ENCODE measurements at regions not wholly inside any gene's neighbourhood (a gene's known extent, or its start where the extent isn't known, plus 50 kb on each side); places are given as distances from the start of the nearest gene placed in this dataset.

DNA sequence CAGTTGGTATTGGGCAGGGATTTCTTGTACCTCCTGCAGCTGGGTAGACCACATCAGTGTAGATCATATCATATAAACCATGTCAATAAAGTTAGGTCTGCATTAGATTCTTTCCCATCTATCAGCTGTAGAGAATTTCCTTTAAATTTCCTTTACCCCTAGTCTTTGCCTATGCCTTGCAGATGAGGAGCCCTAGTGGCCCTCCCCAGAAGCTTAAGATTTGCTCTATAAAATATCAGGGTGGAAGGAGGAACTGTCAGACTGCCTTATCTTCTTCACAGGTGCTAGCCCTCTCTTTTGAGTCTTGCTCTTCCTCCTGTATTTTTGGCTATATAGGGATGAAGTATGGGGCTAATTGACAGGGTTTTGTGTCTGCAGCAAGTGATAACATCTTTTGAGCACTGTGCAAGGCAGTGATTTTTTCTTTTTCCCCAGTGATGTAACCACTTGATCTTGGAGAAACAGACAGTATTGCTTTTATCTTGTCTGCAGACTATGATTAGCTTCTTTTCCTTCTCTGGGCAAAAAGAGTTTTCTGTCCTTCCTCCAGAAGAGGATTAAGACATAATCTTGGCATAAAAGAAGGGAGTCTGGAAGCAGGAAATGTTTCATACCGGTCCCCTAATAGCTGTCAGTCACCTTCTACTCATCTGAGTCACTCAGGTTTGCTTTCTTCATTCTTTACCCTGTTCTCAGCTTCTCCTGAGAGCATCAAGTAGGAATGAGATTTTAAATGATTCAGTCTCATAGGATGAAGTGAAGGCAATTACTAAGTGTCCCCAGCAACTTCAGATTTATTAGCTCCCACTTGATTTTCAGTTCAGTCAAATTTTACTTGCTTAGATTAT is 286.4 kb downstream of the CDH19 start:
- no peak for TF ChIP-seq POLR2AphosphoS5 (IDR thresholded peaks at IDR 0.05; ENCODE audit: borderline replicate concordance, low read depth, low read length)
- no peak for TF ChIP-seq EZH2 (IDR thresholded peaks at IDR 0.05)
- TF ChIP-seq FOXP2 (optimal IDR thresholded peaks at IDR 0.05; ENCODE audit: control extremely low read depth, extremely low read length, insufficient read depth) = no peak
